COLO829 (cell line): ENCODE measurements at regions not wholly inside any gene's neighbourhood (a gene's known extent, or its start where the extent isn't known, plus 50 kb on each side); places are given as distances from the start of the nearest gene placed in this dataset.
"Not testable (repeated sequence)": the region's sequence is repeated elsewhere in the genome, so short reads cannot be mapped to it uniquely, and the experiment has no call there.

Experiments used
- DNase-seq: peaks from one replicate; pipeline ENCODE4 v3.0.0; 2012; ENCODE audit warnings: low spot score

DNA sequence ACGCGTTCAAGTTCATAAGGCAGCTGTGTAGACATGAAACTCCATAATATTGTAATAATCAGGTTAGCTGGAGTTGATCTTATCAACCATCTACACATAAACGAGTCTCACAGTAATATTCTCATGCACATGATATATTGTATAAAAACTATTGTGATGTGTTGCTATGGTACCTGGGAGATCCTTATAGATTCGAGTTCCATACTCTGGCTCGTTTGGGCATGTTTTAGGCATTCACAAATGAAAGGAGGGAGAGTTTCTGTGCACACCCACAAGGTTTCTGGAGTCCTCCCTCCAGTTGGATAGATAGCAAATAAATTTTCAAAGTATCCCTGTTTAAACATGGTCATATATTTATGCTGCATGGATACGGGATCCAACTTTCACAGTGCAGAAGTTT is 567.5 kb upstream of the SLC35B3 start:
- no peak for DNase-seq

DNA sequence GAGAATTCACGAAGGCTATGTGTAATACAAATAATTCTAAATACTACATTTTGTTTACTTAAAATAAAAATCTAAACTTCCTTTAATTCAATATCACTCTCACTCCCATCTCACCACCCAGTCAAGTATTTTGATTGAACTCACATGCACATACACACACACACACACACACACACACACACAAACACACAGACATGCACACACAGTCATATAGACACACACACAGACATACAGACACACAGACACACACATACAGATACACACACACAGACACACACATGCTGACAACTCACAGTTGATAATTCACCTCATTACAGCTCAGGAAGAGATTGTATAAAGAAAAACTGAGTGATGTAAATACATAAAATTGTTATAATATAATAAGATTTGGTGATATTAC is 559.8 kb upstream of the SLC35B3 start:
- DNase-seq = no peak

DNA sequence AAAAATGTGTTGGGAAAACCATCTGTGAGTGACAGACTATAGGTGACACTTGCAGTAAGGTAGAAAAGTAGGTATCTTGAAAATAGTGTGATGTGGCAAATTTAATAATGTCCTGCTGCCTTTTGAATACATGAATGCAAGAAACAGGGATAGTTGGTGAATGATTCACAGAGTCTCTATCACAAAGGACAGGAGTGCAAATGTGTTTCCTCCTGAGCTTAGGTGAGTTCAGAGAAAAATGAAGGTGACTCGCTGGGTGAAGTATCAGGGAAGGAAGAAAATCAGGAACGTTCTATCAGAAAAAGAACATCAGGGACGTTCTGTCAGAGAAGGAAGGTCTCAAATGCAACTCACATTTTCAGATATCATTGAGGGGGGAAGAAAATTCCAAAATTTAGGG is 557.8 kb upstream of the SLC35B3 start:
- no peak for DNase-seq

DNA sequence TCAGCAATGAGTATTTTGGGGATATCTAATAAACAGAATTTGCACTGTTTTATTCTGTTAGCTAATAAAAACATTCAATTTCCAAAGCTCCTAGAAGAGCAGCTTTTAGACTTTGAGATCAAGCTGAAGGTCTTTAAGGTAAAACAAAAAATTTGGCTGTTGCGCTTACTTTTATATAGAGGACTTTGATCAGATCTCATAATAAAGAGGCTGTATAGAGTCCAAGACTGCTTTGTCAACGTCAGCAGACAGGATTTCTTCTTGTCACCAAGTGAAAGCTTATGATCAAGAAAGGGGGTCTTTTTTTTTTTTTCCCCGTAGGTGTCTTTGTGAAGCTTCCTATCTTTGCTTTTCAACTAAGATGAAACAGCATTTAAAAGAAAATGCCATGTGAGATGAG is 556.5 kb upstream of the SLC35B3 start:
- DNase-seq = no peak

DNA sequence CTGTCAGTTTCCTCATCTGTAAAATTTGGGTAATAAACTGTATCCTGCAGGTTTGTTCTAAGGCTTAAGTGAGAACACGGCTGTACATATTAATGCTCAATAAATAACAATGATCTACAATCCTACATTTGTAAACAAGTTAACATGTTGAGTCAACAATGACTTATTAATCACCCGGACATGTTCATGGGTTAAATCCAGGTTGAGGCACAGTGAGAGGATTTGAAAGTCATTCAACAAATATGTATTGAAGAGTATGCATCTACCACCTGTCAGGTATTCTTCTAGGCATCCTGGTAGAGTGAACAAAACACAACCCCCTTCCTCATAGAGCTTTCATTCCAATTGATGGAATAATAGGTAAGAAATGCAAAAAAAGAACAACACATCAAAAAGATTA is 554.7 kb upstream of the SLC35B3 start:
- no peak for DNase-seq

DNA sequence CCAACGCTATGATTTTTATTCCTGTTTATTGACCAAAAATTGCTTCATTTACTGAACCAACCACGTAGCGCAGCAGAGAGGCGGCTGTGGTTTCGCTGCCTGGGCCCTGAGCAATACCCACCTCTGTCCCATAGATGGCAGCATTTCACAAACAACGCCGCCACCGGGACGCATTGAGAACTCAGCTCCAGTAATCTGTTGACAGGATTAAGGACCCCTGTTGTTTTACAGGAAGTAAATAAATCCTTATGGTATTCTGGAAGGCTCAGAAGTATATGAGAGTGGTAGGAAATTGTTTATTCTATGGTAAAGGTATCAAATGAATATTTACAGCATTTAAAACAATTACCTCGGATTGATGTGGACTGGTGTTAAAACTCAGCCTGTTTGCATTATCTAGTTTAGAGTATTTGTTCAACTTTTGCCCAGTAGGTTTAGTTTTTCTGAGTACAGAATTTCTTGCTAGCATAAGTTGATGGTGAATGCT is 547.9 kb upstream of the SLC35B3 start:
- DNase-seq = peak; percentile 70

DNA sequence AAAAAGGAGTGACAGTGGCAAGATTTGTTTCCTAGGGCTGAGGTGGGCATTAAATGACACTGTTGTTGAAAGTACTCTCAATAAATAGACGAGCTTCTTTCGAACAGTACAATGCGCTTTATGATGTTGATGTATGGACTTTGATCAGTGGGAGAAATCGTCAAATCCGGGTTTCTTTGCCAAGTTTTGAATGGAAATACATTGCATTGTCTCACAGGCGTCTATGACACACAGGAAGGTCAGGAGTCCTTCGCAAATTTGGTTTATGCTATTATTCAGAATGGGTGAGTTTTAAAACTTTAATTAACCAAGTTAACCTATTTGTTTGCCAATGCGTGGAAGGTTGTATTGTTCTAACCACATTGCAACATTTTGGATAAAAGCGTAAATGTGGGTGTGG is 547.3 kb upstream of the SLC35B3 start:
- DNase-seq = no peak

DNA sequence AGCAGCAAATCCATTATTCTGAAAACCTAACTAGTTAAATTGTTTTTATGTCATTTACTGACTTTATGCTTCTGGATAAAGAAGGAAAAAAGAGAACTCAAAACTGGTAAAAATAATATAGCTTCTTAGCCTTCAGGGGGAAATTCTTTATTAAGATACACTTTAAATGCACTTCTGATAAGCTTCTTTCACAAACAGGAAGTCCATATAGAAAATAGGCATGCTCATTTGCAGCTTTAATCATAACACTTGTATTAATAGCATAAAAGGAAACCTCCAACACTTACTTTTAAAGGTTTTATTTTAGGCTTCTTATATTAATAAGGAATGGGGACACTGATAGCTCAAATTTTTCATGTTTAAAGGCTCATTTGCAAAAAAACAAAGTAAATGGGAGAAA is 538.0 kb upstream of the SLC35B3 start:
- no peak for DNase-seq

DNA sequence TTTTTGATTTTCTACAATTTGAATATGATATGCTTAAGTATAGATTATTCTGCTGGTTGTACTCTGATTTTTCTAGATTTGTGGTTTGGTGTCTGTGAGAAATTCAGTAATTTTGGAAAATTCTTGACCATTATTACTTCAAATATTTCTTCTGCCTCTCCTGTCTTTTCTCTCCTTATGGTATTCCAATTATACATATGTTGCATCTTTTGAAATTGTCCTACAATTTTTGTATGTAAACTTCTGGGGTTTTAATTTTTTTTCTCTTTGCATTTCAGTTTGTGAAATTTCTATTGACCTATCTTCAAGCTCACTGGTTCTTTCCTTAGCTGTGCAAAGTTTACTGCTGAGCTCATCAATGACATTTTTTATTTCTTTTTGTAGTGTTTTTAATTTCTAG is 534.4 kb upstream of the SLC35B3 start:
- DNase-seq = no peak

DNA sequence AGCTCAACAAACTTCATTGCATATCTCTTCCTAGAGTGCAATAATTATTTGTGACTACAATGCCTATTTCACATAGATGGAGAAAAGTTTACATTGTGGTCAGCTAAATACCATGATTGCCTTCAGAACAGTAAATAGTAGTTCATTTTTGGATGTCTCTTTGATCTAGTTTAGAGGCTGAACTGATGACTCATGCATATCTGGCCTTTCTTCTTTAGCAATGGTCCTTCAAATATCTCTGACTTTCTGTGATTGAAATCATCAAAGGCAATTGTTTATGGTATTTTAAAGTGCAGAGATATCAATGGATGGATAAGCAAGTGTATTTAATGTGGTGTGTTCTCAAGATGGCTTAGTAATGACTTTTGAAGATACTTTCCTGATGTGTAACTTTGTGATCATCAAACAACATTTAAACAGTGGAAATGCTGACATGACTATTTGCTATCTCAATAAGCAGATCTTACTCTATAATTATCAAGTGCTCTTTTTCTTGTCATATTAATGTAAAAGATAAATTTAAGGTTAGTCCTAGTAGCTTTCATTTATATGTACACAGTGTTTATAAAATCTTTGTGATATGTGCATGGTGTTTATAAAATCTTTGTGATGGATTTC is 523.7 kb upstream of the SLC35B3 start:
- DNase-seq = peak; percentile 82

DNA sequence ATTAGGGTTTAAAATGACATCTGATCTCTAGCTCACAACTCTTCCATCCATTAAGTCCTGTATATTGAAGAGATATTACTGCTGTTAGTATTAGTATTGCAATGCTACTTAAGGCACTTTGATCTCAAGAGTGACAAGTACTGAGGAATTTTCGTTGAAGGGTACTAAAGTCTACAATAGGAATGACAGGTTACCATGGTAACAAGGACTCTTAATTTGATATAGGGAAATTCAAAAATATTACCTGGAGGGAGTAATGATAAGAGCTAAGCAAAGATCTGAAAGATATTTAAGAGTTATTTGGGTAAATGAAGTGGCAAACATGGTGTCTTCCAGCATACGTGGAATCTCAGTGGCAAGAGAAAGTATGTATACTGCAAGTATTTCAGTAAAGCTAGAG is 518.0 kb upstream of the SLC35B3 start:
- DNase-seq = no peak

DNA sequence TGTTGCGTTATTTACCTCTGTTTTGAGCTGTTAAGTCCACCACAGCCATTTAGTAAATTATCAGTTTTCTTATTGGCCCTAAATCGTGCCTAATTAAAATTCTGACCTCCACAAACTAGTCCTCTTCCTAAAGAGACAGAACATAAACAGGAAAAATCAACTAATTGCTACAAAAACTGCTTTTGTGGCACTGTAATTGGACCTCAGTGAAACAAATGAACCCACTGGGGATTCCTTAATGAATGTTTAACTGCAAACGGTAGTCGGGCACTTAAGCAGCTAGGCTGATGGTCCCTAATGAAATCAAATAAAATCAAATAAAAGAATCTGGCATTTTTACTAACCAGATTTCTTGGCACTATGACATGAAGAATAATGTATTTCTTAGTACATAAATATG is 513.4 kb upstream of the SLC35B3 start:
- no peak for DNase-seq

DNA sequence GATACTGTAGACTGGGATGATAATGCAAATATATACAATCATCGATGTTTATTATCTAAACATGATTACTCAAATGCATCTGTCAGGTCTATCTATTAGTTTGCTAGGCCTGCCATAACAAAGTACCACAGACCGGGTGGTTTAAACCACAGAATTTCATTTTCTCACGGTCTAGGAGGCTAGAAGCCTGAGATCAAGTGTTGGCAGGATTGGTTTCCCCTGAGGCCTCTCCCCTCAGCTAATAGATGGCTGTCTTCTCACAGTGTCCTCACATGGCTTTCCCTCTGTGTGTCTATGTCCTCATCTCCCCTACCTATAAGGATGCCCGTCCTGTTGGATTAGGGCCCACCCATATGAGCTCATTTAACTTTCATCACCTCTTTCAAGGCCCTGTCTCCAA is 512.6 kb upstream of the SLC35B3 start:
- no peak for DNase-seq

DNA sequence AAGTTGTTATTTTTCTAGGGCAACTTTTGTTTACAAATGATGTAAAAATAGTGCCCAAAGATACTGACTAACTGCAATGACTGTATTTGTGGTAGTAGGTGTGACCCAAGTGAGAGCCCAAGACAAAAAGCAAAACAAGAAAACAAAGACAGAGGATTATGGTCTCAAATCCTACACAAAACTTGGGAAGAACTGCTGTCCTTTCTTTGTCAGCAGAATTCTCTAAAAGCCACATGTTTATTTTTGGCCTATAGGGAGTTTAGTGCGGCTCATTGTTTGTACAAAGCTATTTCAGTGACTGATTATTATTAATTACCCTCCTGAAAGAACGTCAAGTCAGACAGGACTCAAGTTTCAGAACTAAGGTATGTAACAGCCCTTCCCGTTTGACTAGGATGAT is 509.2 kb upstream of the SLC35B3 start:
- no peak for DNase-seq

DNA sequence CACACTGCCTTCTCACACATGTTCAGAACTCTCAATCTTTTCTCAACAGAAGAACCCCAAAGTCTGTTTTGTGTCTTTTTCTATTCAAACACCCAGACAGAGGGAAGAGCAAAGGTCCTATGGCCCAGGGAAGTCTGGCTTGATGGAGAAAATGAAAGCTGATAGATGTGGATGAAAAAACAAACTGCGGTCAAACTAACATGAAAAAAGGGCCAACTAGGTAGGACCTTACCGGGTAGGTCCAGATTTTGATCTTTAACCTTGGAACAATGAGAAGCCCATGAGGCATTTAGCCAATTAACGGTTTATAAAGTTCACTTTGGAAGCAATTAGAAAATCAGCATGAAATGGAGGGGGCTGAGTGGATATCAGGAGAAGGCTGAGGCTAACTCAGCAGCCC is 507.7 kb upstream of the SLC35B3 start:
- DNase-seq = no peak

DNA sequence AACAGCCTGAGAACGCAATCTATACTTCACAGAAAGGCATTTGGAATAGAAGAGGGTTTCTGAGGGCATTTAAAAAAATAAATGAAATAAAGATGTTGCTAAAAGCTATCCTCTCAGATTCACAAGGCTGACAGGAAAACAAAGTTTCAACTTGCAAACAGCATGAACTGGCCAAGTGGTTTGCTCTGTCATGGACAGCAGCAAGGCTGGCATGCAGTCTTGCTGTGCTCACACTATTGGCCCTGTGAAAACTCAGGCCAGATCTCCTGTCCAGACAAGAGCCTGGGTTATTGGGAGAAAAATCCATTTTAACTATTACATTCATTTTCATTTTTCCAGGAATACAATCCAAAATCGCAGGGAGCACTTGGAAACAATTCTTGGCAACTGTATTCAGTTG is 506.2 kb upstream of the SLC35B3 start:
- no peak for DNase-seq

DNA sequence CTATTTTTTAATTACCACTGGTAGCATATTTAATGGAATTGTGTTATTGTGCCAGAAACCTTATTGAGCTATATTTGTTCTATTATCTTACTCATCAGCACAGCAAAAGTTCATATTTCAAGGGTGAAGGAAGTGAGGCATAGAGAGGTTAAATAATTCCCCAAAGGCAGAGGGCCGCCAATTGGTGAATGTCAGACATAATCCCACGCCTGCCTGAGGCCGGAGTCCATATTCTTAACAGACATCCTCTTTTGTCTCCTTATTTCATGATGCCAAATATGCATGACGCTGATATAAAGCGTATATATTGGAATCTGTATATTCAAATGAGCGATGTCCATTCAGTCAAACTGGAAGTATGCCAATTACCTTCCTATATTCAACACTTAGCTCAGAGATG is 505.0 kb upstream of the SLC35B3 start:
- DNase-seq = no peak

DNA sequence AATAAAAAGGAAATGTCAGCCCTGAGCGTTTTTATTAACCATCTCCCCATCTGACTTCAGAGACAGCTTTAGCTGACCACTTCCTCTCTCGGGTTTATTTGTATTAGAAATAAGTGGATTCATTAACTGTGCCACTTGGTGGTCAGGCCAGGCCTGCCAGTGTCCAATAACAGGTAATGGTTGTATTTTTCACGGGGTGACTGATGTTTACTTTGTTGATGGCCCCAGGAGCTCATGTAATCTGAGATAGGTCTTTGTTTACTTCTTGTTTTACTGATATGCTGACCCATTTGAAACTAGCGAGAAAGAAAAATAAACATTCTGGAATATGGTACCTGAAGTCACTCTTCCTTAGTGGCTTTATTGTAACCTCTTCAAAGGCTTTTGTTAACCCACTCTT is 504.3 kb upstream of the SLC35B3 start:
- DNase-seq = no peak

DNA sequence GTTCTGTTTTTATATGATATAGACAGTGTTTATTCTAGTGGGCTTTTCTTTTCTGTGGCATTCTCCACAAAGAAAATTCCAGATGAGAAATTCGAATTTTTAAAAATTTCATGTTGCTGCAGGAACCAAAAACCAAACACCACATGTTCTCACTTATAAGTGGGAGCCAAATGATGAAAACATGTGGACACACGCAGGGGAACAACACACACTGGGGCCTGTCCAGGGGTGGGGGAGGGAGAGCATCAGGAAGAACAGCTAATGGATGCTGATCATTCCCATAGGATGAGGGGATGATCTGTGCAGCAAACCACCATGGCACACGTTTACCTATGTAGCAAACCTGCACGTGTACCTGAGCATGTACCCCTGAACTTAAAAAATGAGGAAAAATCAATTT is 499.0 kb upstream of the SLC35B3 start:
- no peak for DNase-seq

DNA sequence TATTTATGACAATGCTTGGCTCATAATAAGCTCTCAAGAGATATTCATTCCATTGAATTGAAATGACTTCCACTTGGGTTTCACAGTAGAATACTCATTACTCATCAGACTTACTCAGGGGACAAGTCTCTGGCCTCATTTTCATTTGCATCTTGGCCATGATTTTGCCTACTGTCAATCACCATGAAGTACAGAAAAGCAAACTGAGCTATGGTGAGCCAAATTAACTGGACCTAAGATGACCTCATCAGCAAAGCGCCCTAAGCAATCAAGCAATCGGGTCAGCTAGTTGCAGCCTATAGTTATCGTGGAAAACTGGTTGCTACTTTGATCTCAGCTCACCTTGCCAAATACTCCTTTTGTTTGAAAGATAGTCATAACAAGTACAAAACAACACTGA is 494.7 kb upstream of the SLC35B3 start:
- DNase-seq = no peak

DNA sequence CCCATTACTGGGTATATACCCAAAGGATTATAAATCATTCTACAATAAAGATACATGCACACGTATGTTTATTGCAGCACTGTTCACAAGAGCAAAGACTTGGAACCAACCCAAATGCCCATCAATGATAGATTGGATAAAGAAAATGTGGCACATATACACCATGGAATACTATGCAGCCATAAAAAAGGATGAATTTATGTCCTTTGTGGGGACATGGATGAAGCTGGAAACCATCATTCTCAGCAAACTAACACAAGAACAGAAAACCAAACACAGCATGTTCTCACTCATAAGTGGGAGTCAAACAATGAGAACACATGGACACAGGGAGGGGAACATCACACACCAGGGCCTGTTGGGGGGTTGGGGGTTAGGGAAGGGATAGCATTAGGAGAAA is 484.9 kb upstream of the SLC35B3 start:
- not testable (repeated sequence) for DNase-seq

DNA sequence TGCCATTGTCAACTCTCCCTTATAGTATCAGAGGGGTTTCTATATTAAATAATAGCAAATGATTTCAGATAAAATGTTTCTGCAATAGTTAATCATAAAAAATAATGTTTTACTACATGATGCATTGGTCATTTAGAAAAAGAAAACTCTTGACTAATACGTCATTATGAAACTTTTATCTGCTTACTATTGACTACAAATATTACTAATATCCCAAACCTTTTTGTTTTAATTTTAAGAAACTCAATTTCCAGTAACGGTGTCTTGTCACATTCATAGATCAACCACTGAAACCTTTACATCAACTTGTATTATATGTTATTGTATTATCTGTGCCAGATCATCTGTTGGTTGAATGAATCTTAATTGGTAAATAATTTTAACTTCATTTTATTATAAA is 482.9 kb upstream of the SLC35B3 start:
- no peak for DNase-seq

DNA sequence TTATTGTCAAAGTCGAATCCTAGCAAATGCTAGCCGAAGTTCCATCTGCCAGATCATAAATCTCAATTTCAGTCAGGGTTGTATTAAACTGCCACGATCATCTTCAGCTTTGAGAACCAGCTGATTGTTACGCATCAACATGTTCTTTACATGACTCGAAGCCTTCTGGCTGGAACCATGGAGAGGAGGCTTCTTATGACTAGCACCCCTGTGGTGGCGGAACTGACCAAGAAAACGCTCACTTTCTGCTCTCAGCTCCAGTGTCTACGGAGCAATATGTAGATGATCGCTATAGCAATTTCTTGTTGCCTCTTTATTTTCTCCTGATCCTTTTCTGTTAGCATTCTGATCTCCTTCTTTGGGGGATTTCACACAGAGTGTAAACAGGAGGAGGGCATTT is 479.4 kb upstream of the SLC35B3 start:
- DNase-seq = no peak

DNA sequence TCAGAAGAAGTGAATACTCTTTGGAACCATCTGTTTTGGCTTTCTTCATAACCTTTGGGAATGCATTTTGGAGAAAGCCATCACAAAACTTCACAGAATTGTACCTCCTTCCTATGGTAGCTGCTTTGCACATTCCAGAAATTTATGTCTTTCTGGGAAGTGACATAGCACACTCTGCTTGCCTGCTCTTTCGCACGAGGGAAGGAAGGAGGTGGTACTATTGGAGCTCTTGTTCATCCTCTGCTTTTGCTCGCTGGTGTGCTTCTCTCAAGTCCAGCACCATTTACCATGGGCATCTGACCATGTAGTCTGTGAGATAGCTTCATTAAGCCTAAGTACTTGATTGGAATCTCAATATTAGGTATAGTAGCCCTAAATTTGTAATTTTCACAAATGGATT is 473.3 kb upstream of the SLC35B3 start:
- DNase-seq = no peak

DNA sequence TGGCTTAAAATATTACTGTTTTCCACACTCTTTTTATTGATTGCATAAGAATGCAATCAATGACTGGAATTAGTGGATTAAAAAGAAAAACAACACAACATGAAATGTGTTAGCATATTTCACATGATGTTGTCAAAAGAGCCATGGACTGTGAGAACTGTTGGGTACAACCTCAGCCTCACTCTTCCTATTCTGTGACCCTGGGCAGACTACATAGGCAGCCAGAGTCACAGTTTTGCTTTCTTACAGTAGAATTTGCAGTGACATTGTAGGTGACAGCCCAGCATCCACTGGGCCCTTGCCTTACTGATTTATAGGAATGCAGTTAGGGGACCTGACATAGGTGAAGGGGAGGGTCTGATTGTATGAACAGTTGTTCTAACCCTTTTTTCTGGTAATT is 471.4 kb upstream of the SLC35B3 start:
- DNase-seq = no peak
